ENCODE measurements at regions not wholly inside any gene's neighbourhood (a gene's known extent, or its start where the extent isn't known, plus 50 kb on each side); places are given as distances from the start of the nearest gene placed in this dataset.

DNA sequence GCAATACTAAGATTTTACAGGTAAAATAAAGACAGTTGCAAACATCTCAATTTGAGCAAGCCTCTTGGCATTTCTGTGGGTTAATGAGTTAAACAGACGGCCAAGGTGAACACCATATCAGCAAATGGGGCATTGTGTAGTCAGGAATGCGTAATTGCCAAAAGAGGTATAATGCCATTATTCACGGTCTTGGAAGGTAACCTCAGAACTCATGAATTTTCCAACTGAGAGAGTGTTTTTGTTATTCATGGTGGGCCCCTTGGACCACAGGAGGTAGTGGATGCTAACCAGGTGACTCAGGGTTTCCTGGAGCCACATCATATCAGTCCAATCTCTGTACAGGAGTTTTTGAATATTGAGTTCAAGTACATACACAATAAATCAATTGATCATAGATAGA is 368.0 kb upstream of the TECRL start:
- TF ChIP-seq, protein P1, sequence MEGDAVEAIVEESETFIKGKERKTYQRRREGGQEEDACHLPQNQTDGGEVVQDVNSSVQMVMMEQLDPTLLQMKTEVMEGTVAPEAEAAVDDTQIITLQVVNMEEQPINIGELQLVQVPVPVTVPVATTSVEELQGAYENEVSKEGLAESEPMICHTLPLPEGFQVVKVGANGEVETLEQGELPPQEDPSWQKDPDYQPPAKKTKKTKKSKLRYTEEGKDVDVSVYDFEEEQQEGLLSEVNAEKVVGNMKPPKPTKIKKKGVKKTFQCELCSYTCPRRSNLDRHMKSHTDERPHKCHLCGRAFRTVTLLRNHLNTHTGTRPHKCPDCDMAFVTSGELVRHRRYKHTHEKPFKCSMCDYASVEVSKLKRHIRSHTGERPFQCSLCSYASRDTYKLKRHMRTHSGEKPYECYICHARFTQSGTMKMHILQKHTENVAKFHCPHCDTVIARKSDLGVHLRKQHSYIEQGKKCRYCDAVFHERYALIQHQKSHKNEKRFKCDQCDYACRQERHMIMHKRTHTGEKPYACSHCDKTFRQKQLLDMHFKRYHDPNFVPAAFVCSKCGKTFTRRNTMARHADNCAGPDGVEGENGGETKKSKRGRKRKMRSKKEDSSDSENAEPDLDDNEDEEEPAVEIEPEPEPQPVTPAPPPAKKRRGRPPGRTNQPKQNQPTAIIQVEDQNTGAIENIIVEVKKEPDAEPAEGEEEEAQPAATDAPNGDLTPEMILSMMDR (IDR thresholded peaks at IDR 0.05; ENCODE audit: unreplicated experiment), result no peak
- Mint-ChIP-seq H3K36me3 (no peaks in the 10 kb centered on the region), H3K4me1 (no peaks in the 10 kb centered on the region), H3K4me3 (no peak overlapping the region), H3K27ac (no peak overlapping the region), H3K27me3 (ENCODE audit: low read depth) (peaks cover 3% of the 10 kb centered on the region), H3K9me3 (no peaks in the 10 kb centered on the region)
- no peak for DNase-seq (ENCODE audit: low spot score in 2 of 2, unreplicated experiment in 2 of 2)

DNA sequence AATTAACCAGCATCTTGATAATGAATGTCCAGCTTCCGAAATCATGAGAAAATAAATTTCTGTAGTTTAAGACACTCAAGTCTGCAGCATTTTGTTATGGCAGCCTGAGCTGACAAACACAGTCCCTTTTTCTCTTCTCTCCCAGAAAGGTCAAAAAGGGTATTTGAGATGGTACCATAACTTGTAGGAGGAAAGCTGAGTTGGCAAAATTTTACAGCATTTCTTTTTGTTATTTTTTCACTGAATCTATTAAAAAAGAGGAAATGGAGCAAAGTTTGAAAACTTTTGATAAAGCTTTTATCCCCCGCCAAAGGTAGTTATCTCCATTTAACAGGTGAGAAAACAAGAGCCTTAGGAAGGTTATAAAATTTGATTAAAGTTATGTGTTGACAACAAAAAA is 367.6 kb upstream of the TECRL start:
- no peak overlapping the region for H3K27ac Mint-ChIP-seq
- TF ChIP-seq, protein P1 (IDR thresholded peaks at IDR 0.05; ENCODE audit: unreplicated experiment), result no peak
- peaks cover 3% of the 10 kb centered on the region for H3K27me3 Mint-ChIP-seq (ENCODE audit: low read depth)
- H3K36me3 Mint-ChIP-seq, result no peaks in the 10 kb centered on the region
- no peak for DNase-seq (ENCODE audit: low spot score in 2 of 2, unreplicated experiment in 2 of 2)
- no peaks in the 10 kb centered on the region for H3K9me3 Mint-ChIP-seq
- no peak overlapping the region for H3K4me3 Mint-ChIP-seq
- H3K4me1 Mint-ChIP-seq, result no peaks in the 10 kb centered on the region

DNA sequence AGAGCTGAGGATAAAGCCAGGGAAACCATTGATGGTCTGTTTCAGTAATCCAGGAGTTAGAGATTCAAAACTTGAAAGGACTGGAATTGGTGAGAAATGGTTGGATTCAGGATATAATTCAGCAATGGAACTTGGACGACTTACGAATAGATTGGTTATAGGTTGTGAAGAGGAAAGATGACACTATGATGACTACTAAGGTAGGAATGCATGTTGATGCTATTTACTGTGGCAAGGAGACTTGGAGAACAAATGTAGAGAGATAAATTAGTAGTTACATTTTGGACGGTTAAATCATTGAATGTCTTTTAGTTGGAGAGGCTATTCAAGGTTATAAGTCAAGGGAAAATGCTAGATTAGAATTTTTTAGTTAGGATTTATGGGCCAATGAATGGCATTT is 365.4 kb upstream of the TECRL start:
- Mint-ChIP-seq H3K27ac (no peak overlapping the region), H3K9me3 (no peaks in the 10 kb centered on the region), H3K4me3 (no peak overlapping the region), H3K36me3 (no peaks in the 10 kb centered on the region), H3K27me3 (ENCODE audit: low read depth) (no peaks in the 10 kb centered on the region), H3K4me1 (no peaks in the 10 kb centered on the region)
- TF ChIP-seq, protein P1 (IDR thresholded peaks at IDR 0.05; ENCODE audit: unreplicated experiment), result no peak
- DNase-seq (ENCODE audit: low spot score in 2 of 2, unreplicated experiment in 2 of 2), result no peak

DNA sequence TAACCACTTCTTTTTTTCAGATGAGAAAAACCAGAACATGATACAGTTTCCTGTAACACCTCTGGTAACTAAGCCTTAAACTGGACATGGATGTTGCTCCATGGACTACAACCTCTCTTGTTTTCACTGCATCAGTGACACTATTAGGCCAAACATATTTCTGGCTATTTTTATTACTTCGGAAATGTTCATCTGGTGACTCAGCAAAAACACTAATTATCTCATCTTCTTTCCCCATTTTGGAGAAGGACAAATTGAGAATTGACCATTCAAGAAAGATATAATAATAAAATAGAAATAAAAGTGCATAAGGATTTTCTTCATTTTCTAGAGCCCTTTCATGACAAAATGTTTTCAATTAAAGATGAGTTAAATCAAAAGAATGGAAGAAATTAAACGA is 361.9 kb upstream of the TECRL start:
- Mint-ChIP-seq H3K9me3 (peaks cover 3% of the 10 kb centered on the region), H3K27me3 (ENCODE audit: low read depth) (no peaks in the 10 kb centered on the region), H3K4me1 (no peaks in the 10 kb centered on the region), H3K4me3 (no peak overlapping the region), H3K27ac (no peak overlapping the region), H3K36me3 (no peaks in the 10 kb centered on the region)
- no peak for DNase-seq (ENCODE audit: low spot score in 2 of 2, unreplicated experiment in 2 of 2)
- TF ChIP-seq, protein P1 (IDR thresholded peaks at IDR 0.05; ENCODE audit: unreplicated experiment), result no peak

DNA sequence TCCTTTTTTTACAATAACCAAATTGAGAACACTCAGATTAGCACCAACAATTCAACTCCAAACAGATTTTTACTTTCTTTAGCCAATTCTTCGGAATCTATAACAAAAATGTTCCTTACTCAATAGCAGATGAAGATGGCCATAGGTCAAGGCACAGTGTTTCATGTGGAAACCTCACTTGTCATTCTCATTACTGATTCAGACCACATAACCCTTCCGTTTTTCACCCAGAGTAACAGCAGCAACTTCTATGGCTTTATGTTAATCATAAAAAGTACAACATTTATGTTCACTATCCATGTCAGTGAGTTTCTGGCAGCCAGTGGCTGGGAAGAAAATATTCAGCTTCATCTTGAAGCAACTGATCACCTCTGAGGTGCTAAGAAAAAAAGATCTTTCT is 358.3 kb upstream of the TECRL start:
- Mint-ChIP-seq H3K4me3 (no peak overlapping the region), H3K9me3 (peaks cover 7% of the 10 kb centered on the region), H3K36me3 (no peaks in the 10 kb centered on the region), H3K4me1 (no peaks in the 10 kb centered on the region), H3K27ac (no peak overlapping the region), H3K27me3 (ENCODE audit: low read depth) (no peaks in the 10 kb centered on the region)
- DNase-seq (ENCODE audit: low spot score in 2 of 2, unreplicated experiment in 2 of 2), result no peak
- TF ChIP-seq, protein P1 (IDR thresholded peaks at IDR 0.05; ENCODE audit: unreplicated experiment), result no peak

DNA sequence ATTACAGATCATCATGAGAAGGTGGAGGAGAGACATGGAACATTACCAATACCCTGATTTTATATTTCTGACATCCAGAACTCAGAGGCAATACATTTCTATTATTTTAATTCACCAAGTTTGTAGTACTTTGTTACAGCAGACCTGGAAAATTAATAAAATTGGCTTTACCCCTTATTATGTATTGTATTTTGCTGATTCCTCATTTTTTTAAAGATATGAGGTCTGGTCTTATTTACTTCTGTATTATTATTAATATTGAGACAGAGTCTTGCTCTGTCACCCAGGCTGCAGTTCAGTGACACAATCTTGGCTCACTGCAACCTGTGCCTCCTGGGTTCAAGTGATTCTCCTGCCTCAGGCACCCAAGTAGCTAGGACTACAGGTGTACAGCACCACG is 357.3 kb upstream of the TECRL start:
- Mint-ChIP-seq H3K36me3 (no peaks in the 10 kb centered on the region), H3K27me3 (ENCODE audit: low read depth) (no peaks in the 10 kb centered on the region)

More for the DNA sequence above, 357.3 kb upstream of the TECRL start:
- peaks cover 7% of the 10 kb centered on the region for H3K9me3 Mint-ChIP-seq
- no peak overlapping the region for H3K4me3 Mint-ChIP-seq
- no peaks in the 10 kb centered on the region for H3K4me1 Mint-ChIP-seq
- DNase-seq (ENCODE audit: low spot score in 2 of 2, unreplicated experiment in 2 of 2), result no peak
- no peak overlapping the region for H3K27ac Mint-ChIP-seq
- TF ChIP-seq, protein P1 (IDR thresholded peaks at IDR 0.05; ENCODE audit: unreplicated experiment), result no peak
